Stimulated activated CD4-positive, alpha-beta T cell treated with anti-CD3 and anti-CD28 coated beads, TNF-alpha, amount 100 ng/mL, for 48 hours (primary cell): ENCODE measurements at regions not wholly inside any gene's neighbourhood (a gene's known extent, or its start where the extent isn't known, plus 50 kb on each side); places are given as distances from the start of the nearest gene placed in this dataset.
"Not testable (repeated sequence)": the region's sequence is repeated elsewhere in the genome, so short reads cannot be mapped to it uniquely, and the experiment has no call there.

ENCODE experiments used
- DNase-seq, 3 donors: peaks; one replicate each; pipeline ENCODE4 v3.0.0-alpha.2; 2020; ENCODE audit warnings: low read depth in 3 of 3

DNA sequence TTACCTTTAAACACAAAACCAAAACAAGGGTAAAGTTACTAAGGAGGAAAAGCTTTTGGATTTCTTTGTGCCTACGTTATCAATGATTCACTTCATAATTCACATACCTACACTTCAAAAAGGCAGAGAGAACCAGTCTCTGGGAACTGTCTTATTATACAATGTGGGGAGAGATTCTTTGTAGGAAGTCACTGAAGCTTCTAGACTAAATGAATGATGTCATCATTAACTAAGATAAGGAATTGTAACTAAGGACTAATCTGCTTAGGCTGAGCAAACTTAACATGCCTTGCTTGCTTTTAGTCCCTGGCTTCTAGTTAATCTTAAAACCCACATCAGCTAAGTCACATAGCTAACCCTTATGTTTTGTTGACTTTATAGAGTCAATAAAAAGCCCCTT is 771.2 kb downstream of the NXPH1 start:
- no peak for DNase-seq

DNA sequence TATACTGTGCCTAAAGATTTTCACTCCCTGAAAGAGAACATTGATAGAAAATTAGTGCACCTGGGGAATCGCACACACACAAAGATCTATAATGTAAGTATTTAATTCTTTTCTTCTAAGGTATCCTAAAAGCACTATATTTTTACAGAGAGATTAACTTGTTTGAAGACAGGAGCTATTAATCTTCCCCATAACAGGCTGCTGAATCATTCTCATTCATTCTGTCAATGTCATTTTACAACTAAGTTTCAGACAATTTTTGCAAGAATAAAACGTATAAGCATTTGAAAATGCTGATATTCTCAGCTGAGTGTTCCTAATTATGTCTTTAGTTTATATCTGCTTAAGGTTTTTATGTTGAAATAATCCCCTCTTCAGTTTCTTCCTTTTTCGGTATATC is 776.7 kb downstream of the NXPH1 start:
- DNase-seq = no peak

DNA sequence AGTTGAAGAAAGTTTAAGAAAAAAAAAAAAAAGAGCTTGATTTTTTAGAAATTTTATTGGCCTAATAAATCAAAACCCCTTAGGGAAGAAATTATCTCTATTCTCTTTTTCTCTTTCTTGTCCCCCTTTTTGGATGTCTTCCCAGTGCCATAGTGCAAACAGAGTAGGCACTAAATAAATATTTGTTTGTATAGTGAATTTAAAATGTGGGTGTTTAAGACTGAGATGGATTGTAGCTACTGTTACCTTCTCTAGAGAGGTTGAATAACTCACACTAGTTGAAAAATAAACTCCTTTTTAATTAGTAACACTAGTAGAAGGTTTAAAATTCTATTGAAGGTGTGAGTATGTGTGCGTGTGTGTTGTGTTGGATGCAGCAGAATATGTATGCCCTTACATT is 783.8 kb downstream of the NXPH1 start:
- no peak for DNase-seq

DNA sequence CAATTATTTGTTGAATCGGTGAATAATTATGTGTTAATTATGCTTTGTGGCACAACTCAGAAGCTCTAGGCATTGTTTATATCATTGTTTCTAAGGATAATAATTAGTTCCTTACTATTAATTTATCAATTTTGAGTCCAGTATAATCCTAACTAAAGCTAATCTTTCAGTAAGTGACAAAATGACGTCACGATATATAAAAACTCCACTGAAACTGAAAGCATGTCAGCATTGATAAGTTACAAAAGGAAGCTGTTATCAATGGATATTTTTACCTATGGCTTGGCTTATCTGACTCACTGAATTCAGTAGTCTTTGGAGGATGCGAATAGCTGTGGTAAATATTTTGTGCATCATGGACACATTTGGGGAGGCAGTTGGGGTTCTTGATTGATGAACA is 793.1 kb downstream of the NXPH1 start:
- DNase-seq = no peak

DNA sequence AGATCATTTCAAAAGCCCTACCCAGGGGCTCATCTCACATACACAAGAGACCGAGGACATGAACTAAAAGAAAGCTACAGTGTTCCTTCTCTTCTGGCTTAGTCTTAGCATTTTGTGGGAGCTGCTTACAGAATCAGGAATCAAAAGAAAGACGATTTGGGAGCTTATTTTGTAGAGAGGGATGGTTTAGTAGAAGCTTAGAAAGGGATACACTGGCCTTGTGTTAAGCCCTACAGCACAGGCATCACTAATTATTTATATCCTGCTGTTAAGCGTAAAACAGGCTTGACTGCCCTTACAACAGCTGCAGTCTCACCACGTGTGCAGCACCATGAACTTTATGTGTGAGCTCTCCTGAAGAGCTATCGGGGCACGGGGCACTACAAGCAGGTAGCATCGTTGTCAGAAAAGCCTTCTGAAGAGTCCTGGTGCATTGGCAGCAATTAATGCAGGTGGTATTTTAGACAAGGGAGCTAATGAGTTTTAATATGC is 798.3 kb downstream of the NXPH1 start:
- no peak for DNase-seq

DNA sequence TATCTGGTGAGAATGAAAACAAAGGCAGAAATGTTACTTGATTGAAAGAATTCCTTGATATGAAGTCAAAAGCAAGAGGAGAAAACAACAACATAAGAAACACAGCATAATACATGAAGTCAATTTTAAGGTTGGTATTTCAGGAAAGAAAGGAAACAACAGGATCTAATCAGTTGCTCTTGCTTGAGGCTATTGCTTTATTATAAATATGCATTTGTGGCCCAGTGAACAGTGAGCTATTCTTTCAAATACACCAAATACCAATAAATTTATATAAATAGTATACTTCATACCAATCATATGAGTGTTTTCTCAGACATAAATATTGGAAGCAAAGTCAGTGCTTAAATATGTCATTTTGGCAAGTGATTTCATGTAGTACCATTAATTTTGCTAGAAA is 806.6 kb downstream of the NXPH1 start:
- no peak for DNase-seq

DNA sequence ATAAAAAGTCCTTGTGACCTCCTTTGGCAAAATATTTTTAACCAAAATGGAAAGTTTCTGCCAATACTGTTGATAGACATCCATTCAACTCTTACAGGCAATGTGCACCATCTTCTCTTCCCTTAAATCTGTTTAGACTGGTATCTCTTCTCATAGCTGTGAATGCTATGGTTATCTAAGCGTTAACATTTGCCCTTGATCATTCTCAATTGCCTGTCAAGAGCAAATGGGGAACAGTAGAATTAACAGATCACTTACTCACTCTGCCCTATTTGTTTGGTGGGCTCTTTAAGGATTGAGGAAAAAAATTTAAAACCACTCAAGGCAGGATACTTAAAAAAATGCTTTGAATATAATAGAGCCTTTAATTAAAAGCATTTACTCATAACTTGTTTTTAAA is 808.4 kb downstream of the NXPH1 start:
- no peak for DNase-seq

DNA sequence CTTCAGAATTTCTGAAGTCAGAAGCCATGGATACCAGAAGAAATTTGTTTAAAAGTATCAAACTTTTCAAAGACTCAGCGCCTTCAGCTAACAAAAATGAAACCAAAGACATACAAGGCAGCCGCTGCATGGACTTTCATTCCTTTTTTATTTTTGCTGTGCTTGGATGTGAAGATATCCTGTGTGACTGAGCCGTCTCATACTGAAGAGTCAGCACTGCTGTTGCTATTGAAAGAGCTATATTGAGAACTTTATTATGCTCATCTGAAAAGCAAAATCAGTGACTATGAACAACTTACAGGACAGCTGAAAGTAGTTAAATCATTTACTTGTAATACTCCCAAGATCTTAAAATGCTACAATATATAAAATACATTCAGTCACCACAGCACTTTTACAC is 809.2 kb downstream of the NXPH1 start:
- no peak for DNase-seq

DNA sequence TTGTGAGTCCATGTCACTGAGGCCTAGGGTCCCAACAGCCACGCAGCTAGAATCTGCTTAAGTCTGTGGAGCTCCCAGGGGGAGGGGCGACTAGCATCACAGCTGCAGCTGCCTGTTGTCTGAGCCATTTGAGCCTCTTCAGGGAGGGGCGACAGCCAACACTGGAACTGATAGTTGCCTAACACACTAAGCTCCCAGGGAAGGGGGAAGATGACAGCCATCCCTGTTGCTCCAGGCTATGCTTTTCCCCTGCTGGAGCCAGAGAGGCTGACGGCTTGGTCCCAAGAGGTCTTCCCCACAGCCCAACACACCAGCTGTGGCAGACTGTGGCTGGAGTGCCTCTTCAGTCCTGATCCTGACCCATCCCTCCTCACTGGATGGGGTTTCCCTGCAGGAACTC is 817.5 kb downstream of the NXPH1 start:
- DNase-seq = no peak

DNA sequence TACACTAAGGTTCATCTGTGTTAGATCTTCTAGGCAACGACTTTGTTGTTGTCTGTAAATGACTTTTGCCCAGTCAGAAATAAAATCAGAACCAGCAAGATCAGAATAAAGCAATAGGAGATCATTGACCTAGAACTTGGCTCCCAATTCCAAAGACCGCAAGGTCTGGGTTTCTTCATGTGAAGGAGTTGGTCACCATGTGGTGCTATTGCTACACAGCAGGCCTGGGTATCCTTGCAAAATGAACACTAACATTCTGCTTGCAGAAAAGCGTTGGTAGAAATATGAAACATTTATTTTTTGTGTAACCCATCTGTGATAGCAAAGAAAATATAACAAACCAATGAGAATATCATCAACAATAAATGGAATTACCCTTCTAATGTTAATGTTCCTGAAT is 831.0 kb downstream of the NXPH1 start:
- DNase-seq = no peak

DNA sequence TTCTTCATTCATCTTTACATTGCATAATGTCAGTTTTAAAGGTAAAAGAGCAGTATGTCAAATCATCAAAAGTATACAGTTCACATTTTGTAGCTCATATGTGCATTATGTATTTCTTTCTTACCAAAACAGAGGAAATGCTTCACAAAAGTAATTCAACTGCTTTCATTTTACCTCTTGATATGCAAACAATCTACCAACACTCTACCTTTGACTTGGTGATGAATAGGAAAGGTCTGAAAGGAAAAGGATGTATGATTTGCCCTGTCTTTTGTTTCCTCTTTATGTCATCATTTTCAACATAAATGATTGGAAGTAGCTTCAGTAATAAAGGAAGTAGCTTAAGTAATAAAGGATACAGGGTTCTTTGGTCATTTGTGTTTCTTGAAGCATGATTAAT is 846.7 kb downstream of the NXPH1 start:
- DNase-seq = no peak

DNA sequence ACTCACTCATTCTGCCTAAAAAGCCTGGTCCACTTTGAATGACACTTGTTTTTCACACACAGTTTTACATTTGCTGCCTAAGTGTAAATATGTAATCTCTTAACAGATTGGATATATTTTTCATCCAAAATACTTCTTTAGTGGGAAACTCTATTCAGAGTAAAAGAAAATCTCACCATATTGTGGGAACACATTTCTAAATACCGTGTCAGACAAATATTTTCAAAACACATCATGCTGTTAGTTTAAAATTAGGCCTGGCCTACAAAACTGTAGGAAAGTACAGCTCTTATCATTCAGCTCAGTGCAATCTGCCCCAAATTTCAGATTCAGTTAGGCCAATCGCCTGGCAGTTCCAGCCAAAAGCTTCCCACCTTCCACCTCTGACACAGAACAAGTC is 849.8 kb downstream of the NXPH1 start:
- DNase-seq = no peak

DNA sequence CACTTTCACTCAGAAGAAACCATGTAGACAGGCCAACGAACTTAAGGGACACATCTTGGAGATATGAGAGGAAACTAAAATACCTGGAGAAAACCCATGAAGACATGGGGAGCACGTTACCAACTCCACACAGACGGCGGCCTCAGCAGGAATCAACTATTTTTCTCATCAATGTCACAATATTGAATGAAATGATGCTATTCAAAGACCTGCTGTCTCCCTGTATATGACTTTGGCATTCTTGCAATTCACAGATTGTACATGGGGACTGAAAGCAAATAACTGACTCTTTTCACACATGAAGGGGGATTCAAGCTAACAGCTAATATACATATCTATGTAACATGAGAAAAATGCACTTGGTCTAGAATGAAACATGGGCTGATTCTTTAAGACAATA is 869.0 kb downstream of the NXPH1 start:
- DNase-seq = no peak

DNA sequence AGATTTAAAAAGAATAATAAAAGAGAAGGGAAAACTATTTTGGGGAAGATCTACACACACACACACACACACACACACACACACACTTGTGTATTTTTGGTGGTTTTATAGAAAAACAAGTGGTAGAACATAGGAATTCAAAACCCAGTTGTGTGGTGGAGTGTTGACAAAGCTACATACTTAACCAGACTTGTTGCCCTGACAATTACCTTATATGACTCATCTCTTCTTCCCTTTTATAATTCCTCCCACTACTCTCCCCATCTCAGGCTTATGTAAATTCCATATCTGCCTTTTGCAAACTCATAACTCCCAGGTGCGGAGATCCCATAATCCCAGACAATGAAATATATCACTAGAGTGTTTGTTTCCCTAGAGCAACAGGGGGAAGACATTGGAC is 873.7 kb downstream of the NXPH1 start:
- DNase-seq = no peak

DNA sequence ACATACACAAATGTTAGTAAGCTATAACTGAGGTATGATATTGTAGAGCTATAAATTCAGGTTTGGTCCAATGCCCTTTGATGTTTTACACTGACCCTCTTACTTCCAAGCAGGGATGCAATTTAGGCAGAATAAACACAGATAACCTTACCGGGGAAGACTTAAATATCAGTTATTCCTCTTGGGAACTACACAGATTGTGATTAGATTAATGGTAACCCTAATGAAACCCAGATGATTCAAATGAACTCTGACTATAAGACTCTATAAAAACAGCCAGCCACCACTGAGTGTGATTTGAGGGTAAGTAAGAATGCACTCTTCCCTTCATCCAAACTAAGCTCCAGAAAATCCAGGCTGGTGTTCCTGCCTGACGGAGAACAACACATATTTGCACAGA is 891.1 kb downstream of the NXPH1 start:
- no peak for DNase-seq

DNA sequence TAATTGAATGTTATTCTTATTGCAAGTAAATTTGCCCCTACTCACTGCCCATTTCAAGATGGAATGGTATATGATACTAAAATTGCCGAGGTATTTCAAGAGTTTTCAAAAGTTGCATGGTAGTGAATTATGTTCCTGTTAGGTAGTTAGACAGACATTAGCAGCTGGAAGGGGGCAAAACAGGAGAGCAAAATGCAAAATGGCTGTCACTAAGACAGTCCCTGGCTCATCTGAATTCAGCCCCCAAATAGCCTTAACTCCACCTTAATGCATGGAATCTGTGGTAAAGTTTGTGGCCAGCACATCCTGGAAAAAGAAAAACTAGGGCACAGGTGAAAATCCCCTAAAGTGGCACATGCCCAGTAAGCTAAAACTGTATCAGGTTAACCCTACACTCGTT is 894.9 kb downstream of the NXPH1 start:
- DNase-seq = no peak

DNA sequence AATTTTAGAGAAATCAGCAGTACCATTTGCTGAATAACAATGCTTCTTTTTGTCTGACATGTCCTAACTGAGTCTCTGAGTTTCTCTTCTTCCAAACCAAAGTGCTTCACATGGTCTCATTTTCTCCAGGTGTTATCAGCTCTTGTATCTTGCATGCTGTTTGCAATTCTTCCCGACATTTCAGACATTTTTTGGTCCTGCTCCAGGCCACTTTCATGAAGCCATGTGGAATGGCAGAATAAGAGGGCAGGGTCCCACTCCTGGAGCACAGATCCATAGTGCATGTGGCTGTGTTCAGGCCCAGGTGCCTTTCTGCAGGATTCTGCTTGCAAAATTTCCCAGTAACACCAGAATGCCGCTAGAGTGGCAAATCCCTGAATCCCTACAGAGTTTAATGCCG is 916.2 kb downstream of the NXPH1 start:
- DNase-seq = no peak

DNA sequence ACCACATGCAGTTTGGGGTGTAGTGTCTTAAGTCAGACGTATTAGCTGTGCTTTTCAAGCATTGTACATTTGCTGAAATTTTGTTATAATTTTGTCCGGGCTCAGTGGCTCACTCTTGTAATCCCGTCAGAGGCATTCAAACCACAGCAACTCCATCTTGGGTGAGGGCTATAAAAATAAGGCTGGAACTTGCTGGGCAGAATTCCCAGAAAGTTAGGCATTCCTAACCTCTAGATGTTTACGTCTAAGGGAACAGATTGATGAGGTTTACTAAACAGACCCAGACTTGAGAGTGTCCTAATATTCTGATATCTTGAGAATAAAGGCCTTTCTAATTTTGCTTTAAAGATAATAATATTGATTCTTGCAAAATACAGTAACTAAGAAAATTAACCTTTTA is 957.8 kb downstream of the NXPH1 start:
- DNase-seq = no peak

DNA sequence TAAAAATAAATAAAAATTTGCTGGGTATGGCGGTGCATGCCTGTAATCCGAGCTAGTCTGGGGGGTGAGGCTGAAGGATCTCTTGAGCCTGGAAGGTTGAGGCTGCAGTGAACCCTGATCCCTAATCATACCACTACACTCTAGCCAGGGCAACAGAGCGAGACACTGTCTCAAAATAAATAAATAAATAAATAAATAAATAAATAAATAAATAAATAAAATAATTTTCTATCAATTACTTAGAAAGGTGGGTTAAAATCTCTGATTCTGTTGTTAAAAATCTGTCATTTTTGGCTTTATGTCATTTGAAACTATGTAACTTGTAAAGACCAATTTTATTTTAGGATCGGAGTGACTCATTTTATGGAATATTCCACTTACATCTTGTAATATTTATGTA is 958.6 kb downstream of the NXPH1 start:
- no peak for DNase-seq

DNA sequence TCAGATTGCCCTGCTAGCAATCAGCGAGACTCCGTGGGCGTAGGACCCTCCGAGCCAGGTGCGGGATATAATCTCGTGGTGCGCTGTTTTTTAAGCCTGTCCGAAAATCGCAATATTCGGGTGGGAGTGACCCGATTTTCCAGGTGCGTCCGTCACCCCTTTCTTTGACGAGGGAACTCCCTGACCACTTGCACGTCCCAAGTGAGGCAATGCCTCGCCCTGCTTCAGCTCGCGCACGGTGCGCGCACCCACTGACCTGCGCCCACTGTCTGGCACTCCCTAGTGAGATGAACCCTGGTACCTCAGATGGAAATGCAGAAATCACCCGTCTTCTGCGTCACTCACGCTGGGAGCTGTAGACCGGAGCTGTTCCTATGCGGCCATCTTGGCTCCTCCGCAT is 971.0 kb downstream of the NXPH1 start:
- not testable (repeated sequence) for DNase-seq

DNA sequence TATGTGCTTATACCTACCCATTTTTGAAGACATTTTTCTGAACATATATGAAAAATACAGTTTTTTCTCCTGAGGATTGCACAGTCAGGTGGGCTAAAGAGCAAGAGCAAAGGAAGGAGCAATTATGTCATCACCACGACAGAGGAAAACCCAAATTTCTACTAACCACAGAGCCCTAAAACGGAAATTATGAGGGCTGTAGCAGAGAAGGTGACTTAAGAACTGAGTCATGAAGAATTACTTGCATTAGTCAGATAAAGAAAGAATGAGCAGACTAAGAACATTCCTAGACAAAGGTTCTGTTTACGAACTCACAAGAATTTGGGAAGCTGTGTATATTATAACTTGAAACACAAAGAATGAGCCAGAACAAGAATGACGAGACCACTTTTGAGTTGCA is 974.4 kb downstream of the NXPH1 start:
- DNase-seq = no peak

DNA sequence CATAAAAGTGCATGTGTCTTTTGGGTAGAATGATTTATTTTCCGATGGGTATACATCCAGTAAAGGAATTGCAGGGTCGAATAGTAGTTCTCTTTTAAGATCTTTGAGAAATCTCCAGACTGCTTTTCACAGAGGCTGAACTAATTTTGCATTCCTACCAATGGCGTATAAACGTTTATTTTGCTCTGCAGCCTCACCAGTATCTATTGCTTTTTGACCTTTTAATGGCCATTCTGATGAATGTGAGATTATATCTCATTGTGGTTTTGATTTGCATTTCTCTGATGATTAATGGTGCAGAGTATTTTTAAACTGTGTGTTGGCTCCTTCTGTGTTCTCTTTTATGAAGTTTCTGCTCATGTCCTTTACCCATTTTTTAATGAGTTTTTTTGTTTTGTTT is 1020.1 kb downstream of the NXPH1 start:
- DNase-seq = no peak

DNA sequence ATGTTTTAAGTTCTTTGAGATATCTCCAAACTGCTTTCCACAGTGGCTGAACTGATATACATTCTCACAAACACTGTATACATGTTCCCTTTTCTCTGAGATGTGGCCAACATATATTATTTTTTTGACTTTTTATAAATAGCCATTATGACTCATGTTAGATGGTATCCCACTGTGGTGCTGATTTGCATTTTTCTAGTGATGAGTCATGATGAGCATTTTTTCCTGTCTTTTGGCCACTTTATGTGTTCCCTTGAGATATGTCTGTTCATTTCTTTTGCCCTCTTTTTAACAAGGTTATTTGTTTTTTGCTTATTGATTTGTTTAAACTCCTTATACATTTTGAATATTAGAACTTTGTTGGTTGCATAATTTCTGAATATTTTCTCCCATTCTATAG is 1055.1 kb downstream of the NXPH1 start:
- DNase-seq = no peak

DNA sequence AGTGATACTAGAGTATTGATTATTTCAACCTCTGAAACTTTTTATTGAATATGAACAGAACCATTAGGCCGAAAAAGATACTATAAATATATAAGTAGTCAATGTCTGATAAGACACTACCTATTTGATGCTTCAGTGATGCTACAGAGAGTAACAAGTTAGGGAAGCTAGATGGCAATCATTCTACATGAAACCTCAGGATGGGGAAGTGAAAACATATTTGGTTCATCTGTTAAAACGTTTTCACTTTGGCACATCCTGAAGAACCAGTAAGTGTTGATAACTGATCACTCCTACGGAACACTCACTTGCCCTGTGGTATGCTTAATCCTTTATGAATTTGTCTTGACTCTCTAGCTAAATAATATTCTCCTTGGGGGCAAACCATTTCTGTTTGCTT is 1064.9 kb downstream of the NXPH1 start:
- DNase-seq = no peak

DNA sequence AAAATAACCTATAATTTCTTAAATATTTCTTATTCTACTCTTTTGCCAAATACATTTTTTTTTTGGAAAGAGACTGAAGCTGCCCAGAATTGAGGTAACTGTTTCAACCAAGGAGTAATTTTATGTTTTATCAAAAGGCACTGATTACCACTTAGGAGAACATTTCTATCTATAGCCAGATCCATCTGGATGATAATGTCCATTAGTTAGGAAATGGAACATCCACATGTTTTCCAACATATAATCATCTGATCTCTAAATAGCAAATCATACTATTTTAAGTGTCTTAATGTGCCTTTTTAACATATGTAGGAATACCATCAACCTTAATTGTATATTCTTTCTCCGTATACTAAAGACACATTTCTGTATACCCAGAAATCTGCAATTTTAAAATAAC is 1068.9 kb downstream of the NXPH1 start:
- no peak for DNase-seq
